AG10803 (cell line): ENCODE measurements at regions not wholly inside any gene's neighbourhood (a gene's known extent, or its start where the extent isn't known, plus 50 kb on each side); places are given as distances from the start of the nearest gene placed in this dataset.

Experiments
- DNase-seq: peaks from one replicate; pipeline ENCODE4 v3.0.0; 2010; ENCODE audit warnings: low read depth
- H3K4me3 ChIP-seq: 2 replicates; pipeline ENCODE4 v1.5.1; 2011; ENCODE audit warnings: mild to moderate bottlenecking, low read length, control low read depth
- TF ChIP-seq, protein P1 (sequence below): conservative IDR thresholded peaks from 2 replicates; pipeline ENCODE4 v1.5.1; 2011; ENCODE audit warnings: mild to moderate bottlenecking, low read length, control low read depth, inconsistent platforms

DNA sequence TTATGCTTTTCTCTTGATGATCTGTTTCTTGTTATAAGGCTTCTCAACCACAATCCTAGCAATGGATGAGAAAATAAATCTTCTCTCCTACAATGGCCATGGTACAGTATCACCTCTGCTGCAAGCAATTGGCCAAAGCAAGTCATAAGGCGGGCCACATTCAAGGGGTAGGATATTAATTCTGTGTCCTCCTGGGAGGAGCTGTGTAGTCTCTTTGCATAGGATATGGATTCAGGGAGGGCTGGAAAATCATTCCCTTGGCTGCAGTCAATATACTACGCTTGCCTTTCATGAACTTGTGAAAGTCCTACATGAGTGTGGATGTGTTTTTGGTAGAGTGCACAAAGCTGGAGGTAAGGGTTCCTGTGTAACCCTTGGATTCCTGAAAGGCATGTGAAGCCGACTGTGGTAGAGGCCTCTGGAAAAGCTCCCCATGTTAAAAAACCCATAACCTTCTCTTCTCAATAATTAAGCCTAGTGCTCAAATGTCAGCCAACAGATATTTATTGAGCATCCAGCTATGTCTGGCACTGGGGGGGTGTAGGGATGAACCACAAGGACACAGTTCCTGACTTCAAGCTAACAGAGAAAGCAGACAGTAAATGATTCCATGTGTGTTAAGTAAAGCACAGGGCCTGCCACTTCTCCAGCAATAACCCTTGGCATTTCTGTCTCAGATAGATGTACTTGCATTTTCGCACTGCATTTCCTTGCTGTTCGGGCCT, 147.6 kb upstream of the HS3ST3A1 start:
- no peak overlapping the region for H3K4me3 ChIP-seq
- TF ChIP-seq, protein P1, sequence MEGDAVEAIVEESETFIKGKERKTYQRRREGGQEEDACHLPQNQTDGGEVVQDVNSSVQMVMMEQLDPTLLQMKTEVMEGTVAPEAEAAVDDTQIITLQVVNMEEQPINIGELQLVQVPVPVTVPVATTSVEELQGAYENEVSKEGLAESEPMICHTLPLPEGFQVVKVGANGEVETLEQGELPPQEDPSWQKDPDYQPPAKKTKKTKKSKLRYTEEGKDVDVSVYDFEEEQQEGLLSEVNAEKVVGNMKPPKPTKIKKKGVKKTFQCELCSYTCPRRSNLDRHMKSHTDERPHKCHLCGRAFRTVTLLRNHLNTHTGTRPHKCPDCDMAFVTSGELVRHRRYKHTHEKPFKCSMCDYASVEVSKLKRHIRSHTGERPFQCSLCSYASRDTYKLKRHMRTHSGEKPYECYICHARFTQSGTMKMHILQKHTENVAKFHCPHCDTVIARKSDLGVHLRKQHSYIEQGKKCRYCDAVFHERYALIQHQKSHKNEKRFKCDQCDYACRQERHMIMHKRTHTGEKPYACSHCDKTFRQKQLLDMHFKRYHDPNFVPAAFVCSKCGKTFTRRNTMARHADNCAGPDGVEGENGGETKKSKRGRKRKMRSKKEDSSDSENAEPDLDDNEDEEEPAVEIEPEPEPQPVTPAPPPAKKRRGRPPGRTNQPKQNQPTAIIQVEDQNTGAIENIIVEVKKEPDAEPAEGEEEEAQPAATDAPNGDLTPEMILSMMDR: no peak
- DNase-seq: peak; percentile 71

DNA sequence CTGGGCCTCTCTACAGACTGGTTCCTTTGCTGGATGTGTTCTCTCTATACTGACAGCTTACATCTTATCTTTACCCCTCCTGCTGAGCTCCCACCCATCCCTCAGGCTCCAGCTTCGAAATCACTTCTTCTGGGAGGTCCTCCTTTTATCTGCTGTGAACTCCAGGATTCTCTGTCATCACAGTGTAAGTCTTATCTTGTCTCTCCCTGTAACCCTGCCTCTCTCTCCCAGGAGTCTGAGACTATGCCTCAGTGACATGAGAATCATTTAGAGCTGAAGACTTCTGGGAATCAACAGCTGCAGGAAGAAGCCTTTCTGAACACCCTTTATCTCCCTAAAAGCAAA, 148.1 kb upstream of the HS3ST3A1 start:
- TF ChIP-seq, protein P1: no peak
- DNase-seq: no peak
- no peak overlapping the region for H3K4me3 ChIP-seq

DNA sequence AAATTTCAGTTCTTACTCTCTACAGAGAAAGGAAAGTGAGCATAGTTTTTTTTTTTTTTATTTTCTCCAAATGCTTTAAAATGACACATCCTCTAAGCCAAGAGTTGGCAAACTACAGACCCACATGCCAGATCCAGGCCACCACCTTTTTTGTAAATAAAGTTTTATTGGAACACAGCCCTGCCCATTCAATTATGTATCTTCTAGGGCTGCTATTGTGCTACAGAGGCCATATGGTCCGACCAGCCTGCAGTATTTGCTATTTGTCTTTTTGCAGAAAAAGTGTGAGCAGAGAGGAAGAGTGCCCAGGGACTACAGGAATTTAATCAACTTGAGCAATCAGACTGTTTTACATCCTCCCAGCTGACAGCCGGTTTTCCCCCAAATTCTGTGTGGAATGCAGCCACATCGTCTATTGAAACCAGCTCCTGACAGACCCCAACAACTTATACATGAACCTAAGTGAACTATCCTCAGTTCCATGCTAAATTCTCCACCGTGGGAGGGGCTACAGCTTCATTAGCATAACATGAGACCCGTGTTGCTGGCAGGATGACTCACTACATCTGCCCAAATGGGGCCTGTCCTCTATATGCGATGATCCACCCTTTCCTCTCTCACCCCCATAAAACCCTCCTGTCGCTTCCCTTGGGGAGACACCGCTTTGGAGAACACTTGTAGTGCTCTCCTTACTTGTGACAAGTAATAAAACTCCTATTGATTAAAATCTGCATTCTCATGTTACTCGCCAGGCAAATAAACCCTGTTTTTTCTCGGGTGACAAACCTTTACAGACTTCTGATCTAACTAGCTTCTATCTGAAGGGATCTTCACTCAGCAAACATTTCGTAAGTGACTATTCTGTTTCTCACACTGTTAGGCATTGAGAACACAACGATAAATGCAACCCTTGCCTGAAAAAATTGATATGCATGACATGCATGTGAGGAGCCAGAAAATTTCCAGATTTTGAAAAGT, 149.4 kb upstream of the HS3ST3A1 start:
- H3K4me3 ChIP-seq: no peak overlapping the region
- TF ChIP-seq, protein P1: no peak
- peak; percentile 39 for DNase-seq

DNA sequence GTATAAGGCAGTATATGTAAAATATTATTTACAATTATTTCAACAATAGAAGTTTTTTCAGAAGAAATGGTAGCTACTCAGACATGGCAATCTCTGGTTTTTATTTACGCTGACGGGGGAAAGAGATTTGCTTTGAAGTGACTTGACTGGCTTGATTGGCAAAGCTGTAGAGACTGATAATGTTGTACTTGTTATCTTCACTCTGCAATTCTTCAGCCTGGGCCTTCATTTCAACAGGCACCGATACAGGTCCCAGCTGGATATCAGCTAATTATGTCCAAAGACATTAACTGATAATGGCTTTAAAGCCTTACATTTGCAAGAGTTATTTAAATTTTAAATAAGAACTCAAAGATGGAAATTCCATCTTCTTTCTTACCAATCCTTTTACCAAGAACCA, 151.4 kb upstream of the HS3ST3A1 start:
- TF ChIP-seq, protein P1: no peak
- no peak for DNase-seq
- no peak overlapping the region for H3K4me3 ChIP-seq

DNA sequence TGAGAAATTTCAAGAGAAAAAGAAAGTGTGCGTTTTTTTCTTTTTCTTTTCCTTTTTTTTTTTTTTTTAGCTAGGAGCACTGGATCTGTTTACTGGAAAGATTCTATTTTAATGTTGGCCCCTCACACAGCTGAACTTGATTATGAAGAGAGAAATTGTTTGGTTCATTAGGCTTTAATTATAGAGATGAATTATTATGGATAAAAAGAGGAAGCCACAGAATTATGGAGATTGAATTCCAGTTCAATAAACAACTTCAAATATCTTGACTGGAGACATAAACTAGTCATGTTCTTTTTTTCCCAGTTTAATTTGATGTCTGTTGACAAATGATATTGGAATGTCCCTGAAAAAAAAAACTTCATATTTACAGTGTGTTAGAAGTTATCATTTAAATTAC, 152.0 kb upstream of the HS3ST3A1 start:
- peak; percentile 25 for DNase-seq
- H3K4me3 ChIP-seq: no peak overlapping the region
- TF ChIP-seq, protein P1: no peak

DNA sequence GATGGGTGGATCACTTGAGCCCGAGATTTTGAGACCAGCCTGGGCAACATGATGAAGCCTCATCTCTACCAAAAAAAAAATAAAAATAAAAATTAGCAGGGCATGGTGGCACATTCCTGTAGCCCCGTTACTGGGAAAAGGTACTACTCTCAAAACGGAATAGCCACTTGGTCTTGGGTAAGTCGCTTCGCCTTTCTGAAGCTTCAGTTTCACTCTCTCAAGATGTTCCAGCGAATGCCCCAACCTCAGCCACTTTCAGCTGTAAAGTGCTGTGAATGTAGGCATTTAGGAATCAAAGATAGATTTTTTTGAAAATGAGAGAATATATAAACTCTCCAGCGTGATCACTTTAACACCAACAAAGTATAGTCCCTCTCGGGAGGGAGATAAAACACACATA, 154.1 kb upstream of the HS3ST3A1 start:
- no peak overlapping the region for H3K4me3 ChIP-seq
- no peak for DNase-seq
- TF ChIP-seq, protein P1: no peak
